ENCODE measurements at regions not wholly inside any gene's neighbourhood (a gene's known extent, or its start where the extent isn't known, plus 50 kb on each side); places are given as distances from the start of the nearest gene placed in this dataset.

DNA sequence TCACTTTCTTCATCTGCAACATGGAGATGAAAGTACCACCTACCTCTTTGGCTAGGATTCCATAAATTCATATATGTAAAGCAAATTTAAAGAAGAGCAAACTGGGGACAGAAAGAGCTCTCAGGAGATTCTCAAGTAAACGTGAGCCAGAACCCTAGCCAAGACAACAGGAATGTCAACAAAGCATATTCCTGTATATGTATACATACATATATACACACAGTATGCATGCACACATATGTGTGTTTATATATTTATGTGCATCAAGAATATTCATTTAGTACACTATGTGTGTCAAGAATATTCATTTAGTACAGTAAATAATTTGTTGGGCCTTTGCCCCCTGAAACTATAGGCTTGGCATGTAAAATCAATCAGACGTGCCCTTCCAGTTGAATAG, 574.4 kb upstream of the KLHL29 start:
- TF ChIP-seq BHLHE40 (IDR thresholded peaks at IDR 0.05; ENCODE audit: borderline replicate concordance) (no peak), SUZ12 (IDR thresholded peaks at IDR 0.05) (no peak), FOXM1 (IDR thresholded peaks at IDR 0.05; ENCODE audit: borderline replicate concordance) (no peak), PKNOX1 (IDR thresholded peaks at IDR 0.05) (no peak)
